HepG2 (cell line): ENCODE measurements at regions not wholly inside any gene's neighbourhood (a gene's known extent, or its start where the extent isn't known, plus 50 kb on each side); places are given as distances from the start of the nearest gene placed in this dataset.

ENCODE experiments used
- ZFX ChIP-seq: sonication (generic); formaldehyde crosslinking; IDR thresholded peaks from 2 replicates; pipeline ENCODE4 v1.4.0; 2020; ENCODE audit warnings: mild to moderate bottlenecking, low read depth, missing genetic modification reagents, moderate library complexity
- TF ChIP-seq, protein P1 (sequence below): sonication (generic); formaldehyde crosslinking; IDR thresholded peaks from 2 replicates; pipeline ENCODE4 v1.4.0; 2020; ENCODE audit warnings: missing genetic modification reagents

DNA sequence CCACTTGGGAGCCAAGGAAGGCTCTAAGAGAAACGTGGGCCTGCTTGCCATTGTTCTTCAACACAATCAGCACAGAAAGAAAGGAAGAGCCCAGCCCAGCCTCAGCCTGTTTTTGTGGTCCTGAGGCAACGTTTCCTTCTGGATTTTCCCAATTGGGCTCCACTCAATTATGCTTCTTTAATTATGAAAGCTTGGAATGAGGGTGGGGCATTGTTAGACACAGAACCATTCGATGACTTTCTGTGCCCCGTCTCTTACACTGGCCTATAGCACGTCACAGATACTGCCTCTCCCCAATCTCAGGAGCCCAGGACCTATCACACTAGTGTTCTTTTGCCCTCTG, 207.4 kb downstream of the ZFP36L2 start:
- TF ChIP-seq, protein P1, sequence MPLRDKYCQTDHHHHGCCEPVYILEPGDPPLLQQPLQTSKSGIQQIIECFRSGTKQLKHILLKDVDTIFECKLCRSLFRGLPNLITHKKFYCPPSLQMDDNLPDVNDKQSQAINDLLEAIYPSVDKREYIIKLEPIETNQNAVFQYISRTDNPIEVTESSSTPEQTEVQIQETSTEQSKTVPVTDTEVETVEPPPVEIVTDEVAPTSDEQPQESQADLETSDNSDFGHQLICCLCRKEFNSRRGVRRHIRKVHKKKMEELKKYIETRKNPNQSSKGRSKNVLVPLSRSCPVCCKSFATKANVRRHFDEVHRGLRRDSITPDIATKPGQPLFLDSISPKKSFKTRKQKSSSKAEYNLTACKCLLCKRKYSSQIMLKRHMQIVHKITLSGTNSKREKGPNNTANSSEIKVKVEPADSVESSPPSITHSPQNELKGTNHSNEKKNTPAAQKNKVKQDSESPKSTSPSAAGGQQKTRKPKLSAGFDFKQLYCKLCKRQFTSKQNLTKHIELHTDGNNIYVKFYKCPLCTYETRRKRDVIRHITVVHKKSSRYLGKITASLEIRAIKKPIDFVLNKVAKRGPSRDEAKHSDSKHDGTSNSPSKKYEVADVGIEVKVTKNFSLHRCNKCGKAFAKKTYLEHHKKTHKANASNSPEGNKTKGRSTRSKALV (CRISPR knock-in tag), result no peak
- no peak for TF ChIP-seq ZFX (CRISPR knock-in tag)
